HS-27A (cell line): ENCODE measurements at regions not wholly inside any gene's neighbourhood (a gene's known extent, or its start where the extent isn't known, plus 50 kb on each side); places are given as distances from the start of the nearest gene placed in this dataset.
"Not testable (repeated sequence)": the region's sequence is repeated elsewhere in the genome, so short reads cannot be mapped to it uniquely, and the experiment has no call there.

Experiments used
- DNase-seq: peaks from one replicate; pipeline ENCODE4 v3.0.0-alpha.2; 2012; ENCODE audit warnings: low read depth, missing footprints

- DNase-seq = not testable (repeated sequence)
These were observed 102.8 kb upstream of the TMPRSS2 start for GRCh38 chr21:41610840-41611115.

- DNase-seq = no peak
These were observed 102.3 kb upstream of the TMPRSS2 start for GRCh38 chr21:41610042-41610839.

DNA sequence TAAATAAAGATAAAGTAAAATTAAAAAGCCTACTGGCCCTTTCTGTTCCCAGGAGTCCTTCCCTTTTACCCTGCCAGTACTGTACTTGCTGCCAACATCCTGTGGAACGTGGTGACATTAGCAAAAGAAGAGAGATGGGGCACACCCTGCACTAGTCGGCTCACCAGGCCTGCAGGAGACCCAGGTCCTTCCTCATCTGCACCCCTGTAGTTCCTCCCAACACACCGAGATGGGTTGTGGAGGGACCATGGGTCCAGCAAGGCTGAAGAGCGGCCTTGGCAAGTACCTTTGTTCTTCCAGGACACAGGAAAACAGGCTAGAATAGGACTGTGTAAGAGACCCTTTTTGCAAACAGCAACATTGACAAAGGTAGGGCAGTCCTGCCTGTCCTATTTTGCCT, 98.7 kb upstream of the TMPRSS2 start:
- DNase-seq = no peak

DNA sequence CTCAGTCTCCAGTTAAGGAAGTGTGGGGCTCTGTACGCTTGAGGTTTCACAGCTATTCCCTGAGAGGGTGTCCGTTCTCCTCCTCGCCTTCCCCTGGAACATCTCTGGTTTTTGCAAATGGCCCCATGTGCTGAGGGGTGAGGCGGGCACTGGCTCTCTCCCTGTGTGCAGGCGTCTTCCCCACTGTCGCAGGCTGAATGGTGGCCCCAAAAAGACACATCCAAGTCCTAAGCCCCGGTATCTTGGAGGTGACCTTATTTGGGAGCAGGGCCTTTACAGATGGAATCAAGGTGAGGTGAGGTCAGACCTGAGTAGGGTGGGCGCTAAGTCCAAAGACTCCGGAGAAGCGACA, 98.0 kb upstream of the TMPRSS2 start:
- no peak for DNase-seq

- DNase-seq = no peak
These were observed 97.4 kb upstream of the TMPRSS2 start for GRCh38 chr21:41605178-41605933.

- DNase-seq = no peak
These were observed 96.7 kb upstream of the TMPRSS2 start for GRCh38 chr21:41604583-41605041.

GRCh38 chr21:41603476-41603875, 95.5 kb upstream of the TMPRSS2 start:
- DNase-seq = no peak

DNA sequence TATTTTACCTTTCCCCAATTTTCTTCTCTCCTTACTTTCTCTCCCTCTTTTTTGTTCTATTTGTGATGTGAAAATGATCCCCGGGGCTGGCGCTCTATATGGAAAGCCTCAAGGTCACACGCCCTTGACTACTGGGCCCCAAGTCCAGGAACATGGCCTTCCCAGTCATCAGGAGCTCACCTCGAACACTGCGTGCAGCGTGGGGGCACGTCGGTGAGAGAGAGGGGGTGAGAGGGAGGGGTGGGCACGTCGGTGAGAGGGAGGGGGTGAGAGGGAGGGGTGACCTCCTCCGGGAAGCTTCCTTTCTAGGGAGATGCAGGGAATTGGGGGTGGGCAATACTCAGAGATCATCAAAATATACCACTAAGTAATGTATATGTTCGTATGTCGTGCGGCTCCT, 94.6 kb upstream of the TMPRSS2 start:
- DNase-seq = no peak

DNA sequence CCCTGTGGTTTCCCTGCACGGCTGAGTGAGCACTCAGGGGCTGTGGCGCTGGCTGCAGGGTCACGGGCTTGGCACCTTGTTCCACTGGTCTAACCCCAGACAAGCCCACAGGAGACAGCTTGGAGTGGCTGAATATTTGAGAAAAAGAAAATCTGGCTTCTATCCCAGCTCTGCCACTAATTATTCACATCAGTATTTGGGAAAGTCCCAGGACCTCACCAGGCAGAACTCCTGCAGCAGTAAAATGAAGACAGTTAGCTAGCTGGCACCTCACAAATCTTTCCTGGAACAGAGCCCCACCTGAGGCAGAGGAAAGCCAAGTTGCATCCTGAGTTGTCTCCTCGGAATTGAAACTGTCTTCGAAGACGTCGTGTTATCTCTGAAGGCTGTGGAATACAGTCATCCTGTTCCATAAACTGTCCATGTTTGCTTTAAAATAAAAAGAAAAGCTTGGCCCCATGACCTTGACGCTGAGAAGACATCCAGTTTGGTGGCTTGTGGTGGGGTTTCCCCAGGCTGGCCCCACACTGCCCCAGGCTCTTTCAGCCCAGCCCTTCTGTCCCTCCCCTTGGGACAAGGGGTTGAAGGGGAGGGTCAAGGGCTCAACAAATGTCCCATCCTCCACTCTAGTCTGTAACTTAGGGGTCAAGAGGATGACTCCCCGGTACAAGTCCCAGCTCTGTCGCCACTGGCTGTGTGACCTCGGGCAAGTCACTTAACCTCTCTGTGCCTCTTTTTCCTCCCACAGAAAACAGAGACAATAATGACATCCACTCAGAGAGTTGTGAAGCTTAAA, 93.8 kb upstream of the TMPRSS2 start:
- DNase-seq = no peak

DNA sequence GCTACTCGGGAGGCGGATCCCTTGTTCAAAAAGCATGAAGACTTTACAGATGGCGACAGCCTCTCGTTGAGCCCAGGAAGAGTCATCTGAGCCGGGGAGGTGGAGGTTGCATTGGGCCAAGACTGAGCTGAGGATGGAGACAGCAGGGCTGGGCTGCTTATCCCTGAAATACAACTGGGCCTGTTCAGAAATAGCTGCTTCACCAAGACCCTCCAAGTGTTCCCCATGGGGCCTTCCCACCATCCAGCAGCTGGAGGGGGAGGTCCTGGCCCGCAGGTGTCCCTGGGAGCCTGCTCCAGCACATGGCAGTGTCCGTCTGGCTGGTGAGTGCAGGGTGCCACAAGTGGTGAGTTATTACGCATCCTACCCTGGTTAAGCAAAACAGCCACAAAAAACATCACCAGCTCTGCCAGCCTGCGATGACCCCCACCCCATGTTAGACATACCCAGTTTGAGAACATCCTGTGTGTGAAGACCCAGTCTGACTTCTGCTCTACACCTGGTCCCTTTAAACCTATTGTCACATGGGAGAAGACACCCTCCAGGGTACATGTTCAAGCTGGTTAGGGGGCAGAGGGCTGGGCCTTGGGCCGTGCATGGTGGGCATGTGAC, 93.1 kb upstream of the TMPRSS2 start:
- DNase-seq = no peak

DNA sequence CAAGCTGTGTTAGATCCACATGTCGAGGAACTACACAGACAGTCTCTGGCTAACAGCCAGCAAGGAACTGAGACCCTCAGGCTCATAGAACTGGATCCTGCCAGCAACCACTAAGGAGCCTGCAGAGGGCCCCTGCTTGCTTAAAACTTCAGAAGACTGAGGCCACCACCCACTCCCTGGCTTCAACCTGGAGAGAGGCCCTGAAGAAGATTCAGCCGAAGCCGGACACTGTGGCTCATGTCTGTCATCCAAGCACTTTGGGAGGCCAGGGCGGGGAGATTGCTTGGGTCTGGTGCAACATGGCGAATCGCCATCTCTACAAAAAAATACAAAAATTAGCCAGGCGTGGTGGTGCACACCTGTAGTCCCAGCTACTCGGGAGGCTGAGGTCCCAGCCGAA, 92.6 kb upstream of the TMPRSS2 start:
- no peak for DNase-seq

DNA sequence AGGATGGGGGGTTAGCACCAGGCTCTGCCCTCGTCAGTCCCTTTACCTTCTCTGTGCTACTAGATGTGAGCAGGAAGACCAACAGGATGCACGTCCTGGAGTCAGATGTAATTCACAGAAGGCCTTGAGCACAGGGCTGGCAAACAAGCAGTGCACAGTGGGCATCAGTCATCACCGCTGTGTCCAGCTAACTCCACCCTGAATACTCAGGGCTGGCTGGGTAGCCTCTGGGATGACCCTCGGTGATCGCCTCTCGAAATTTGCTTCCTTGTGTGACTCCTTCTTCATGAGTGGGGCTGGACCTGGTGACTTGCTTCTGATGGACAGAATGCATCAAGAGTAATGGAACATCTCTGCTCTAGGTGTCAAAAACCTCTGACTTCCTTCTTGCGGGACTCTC, 92.2 kb upstream of the TMPRSS2 start:
- no peak for DNase-seq

GRCh38 chr21:41598561-41599431, 90.8 kb upstream of the TMPRSS2 start:
- DNase-seq = no peak

GRCh38 chr21:41597811-41598231, 89.9 kb upstream of the TMPRSS2 start:
- DNase-seq = no peak

DNA sequence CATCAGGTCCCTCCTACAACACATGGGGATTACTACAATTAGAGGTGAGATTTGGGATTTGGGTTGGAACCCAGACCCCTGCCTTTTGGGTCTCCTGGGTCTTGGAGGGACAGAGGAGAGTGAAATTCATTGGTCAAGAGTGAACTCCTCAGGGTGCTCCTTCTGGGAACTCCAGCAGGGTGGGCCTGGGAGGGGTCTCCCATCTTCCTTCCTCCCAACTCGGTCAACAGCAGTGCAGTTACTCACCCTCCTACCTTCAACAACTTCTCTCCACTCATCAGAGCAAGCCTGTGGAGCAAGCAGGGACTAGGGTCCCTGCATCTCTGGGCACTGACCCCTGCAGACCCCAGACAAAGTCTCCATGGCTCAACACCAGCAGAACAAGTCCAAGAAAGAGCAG, 89.3 kb upstream of the TMPRSS2 start:
- DNase-seq = no peak

DNA sequence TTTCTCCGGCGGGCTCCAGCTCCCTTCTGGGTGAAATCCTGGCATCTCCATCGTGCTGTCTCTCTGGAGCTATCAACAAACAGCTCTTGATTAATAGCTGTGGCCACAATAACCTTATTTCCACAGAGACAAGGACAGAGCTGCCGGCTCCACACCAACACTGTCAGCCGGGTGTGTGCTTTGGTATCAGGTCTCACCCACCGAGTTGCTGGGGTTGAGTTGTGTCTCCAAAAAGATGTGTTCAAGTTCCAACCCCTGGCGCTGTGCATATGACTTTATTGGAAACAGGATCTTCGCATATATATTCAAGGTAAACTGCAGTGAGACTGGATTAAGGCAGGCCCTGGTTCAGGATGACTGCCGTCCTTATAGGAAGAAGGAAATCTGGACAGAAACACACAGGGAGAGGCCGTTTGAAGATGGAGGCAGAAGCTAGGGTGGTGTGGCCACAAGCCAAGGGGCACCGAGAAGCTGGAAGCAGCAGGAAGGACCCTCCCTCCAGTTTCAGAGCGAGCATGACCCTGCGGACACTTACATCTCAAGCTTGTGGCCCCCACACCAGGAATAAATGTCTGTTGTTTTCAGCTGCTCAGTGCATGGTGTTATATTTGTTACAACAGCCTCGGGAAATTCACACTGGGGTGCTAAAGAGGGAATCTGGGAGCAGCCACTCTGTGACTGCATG, 88.4 kb upstream of the TMPRSS2 start:
- DNase-seq = no peak

DNA sequence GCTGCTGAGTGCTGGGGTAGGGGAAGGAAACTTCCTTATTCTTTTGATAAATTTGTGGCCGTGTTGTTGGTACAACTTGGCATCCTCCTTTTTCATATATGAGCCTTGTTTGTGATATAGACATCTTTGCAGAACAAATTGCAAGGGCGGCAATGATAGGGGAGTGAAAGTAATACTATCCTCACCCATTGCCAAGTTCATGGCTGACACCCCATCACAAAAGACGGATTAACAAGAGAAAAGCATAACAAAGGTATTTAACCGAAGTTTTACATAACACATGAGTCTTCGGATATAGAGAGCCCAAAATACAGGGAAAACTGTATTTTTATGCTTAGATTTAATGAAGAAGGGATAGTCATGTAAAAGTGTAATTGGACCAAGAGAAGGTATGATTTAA, 86.3 kb upstream of the TMPRSS2 start:
- DNase-seq = no peak

DNA sequence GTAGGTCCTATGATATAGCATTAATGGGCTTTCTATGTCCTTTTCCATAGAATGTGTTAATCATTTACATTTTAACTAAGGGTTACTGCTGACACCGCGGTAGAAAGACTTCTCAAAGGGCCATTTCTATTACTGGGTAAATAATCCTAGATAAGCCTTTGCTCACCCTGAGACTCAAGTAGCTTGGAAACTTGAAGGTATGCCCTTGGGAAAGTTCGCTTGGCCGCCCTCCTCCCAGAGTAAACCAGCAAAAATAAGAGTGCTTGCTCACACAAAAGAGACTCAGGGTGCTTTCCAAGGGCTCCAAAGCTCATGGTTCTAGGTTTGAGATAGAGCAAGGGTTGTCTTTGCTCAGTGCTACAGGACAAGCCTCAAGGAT, 85.8 kb upstream of the TMPRSS2 start:
- DNase-seq = no peak

- DNase-seq = no peak
These were observed 85.2 kb upstream of the TMPRSS2 start for GRCh38 chr21:41593051-41593759.

DNA sequence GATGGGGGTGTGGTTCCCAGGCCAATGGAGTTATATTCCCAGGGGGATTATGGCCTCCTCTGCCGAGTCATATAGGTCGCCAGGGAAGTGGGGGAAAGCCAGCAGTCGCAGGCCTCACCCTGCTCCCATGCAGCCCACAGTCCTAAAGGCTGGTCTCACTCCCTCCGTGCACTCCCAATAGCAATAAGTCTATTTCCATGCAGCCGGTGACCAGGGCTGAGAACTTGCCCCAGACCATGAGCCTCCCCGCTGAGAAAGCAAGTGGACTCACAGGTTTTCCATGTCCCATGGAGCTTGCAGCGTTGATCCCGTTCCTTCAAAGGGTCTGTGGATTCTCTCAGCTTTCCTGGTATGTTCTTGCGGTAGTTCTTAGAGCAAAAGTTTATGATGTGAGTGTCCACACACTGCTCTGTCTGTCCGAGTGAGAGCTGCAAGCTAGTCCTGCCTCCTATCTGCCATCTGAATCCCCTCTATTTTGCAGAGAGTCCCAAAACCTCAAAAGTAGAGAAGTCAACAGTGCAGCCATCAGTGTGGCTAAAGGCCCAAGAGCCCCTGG, 81.7 kb upstream of the TMPRSS2 start:
- no peak for DNase-seq
